Endothelial cell of umbilical vein (primary cell): ENCODE measurements at regions not wholly inside any gene's neighbourhood (a gene's known extent, or its start where the extent isn't known, plus 50 kb on each side); places are given as distances from the start of the nearest gene placed in this dataset.

ENCODE experiments used
- BruUV-seq: library from RNA; stranded (reverse); fragments of 400-500 nt; replicated peaks from 2 replicates; lab custom pipeline; 2021; lab: Mats Ljungman, UMichigan
- CTCF ChIA-PET: fragments of 300-600, 350-600 bp; sonication (Branson Sonifier 250); formaldehyde crosslinking; loops from one replicate; lab custom pipeline; 2021; ENCODE audit warnings: antibody characterized with exemption, inconsistent platforms; lab: Charles Lee
- POLR2A ChIA-PET: fragments of 300-600, 350-600 bp; sonication (Branson Sonifier 250); formaldehyde crosslinking; loops from one replicate; lab custom pipeline; 2021; ENCODE audit warnings: antibody characterized with exemption, inconsistent platforms; lab: Charles Lee
- DNase-seq: peaks from one replicate; pipeline ENCODE4 v3.0.0-alpha.2; 2011; ENCODE audit warnings: low read depth, low spot score
- FAIRE-seq: peaks from 2 replicates; lab custom pipeline; 2011; peaks lifted over from hg19 to GRCh38; lab: Jason Lieb, UNC
- H2AFZ ChIP-seq: 2 replicates; pipeline ENCODE4 v1.6.0; 2012; ENCODE audit warnings: low read depth, low read length, control low read depth, inconsistent platforms
- H3K27ac ChIP-seq: 2 replicates; pipeline ENCODE4 v1.5.1; 2011; ENCODE audit warnings: low read depth, mild to moderate bottlenecking, control low read depth, low read length, moderate library complexity; ENCODE audit not compliant: insufficient read depth
- H3K27me3 ChIP-seq, 2 experiments: 2 replicates each; pipeline versions ENCODE4 v1.6.0 to v1.6.1; 2011; ENCODE audit warnings: low read length in 2 of 2, mixed read lengths in 1 of 2; ENCODE audit not compliant: control insufficient read depth in 2 of 2, insufficient read depth in 2 of 2
- H3K36me3 ChIP-seq, 2 experiments: 2 replicates in 1 of 2; 3 replicates in 1 of 2; pipeline ENCODE4 v1.5.1; 2011; ENCODE audit warnings: low read length in 2 of 2, mild to moderate bottlenecking in 1 of 2, moderate library complexity in 1 of 2; ENCODE audit not compliant: control insufficient read depth in 2 of 2, insufficient read depth in 2 of 2; ENCODE audit errors: extremely low read depth in 1 of 2
- H3K4me1 ChIP-seq: 3 replicates; pipeline ENCODE4 v1.5.1; 2011; ENCODE audit warnings: mild to moderate bottlenecking, low read length; ENCODE audit not compliant: control insufficient read depth, insufficient read depth; ENCODE audit errors: extremely low read depth
- H3K4me2 ChIP-seq: 2 replicates; pipeline ENCODE4 v1.6.1; 2011; ENCODE audit warnings: low read length, control low read depth, mixed read lengths; ENCODE audit not compliant: insufficient read depth
- H3K4me3 ChIP-seq, 3 experiments: fragments of 200-600 bp in 1 of 3; sonication (generic), shearing (Covaris generic) in 1 of 3; replicated peaks in 1 of 3; 2 replicates each; pipeline ENCODE4 v1.5.1; 2011 to 2016; ENCODE audit warnings: control low read depth in 3 of 3, low read length in 3 of 3, mild to moderate bottlenecking in 2 of 3, inconsistent platforms in 1 of 3, low read depth in 1 of 3, moderate library complexity in 1 of 3; ENCODE audit not compliant: insufficient read depth in 1 of 3
- H3K79me2 ChIP-seq: 2 replicates; pipeline ENCODE4 v1.6.0; 2012; ENCODE audit warnings: low read length, inconsistent platforms; ENCODE audit not compliant: control insufficient read depth, insufficient read depth
- H3K9ac ChIP-seq: replicated peaks from 2 replicates; pipeline ENCODE3; 2011; ENCODE audit warnings: low read length, control low read depth; ENCODE audit not compliant: insufficient read depth; ENCODE audit errors: extremely low read depth
- H3K9me1 ChIP-seq: replicated peaks from 3 replicates; pipeline ENCODE4 v1.6.0; 2011; ENCODE audit warnings: mild to moderate bottlenecking, low read length; ENCODE audit not compliant: control insufficient read depth, insufficient read depth; ENCODE audit errors: extremely low read depth
- H3K9me3 ChIP-seq: replicated peaks from 2 replicates; pipeline ENCODE4 v1.5.1; 2012; ENCODE audit warnings: low read length, inconsistent platforms; ENCODE audit not compliant: control insufficient read depth, insufficient read depth
- H4K20me1 ChIP-seq: replicated peaks from 2 replicates; pipeline ENCODE3; 2011; ENCODE audit warnings: mild to moderate bottlenecking, low read length; ENCODE audit not compliant: control insufficient read depth, insufficient read depth; ENCODE audit errors: extremely low read depth
- EZH2 ChIP-seq: IDR thresholded peaks from 2 replicates; pipeline ENCODE4 v1.6.1; 2012; ENCODE audit warnings: borderline replicate concordance, low read depth, mild to moderate bottlenecking, moderate library complexity, low read length, inconsistent platforms; ENCODE audit not compliant: severe bottlenecking
- FOS ChIP-seq: IDR thresholded peaks from 2 replicates; pipeline ENCODE4 v1.6.1; 2011; ENCODE audit warnings: mild to moderate bottlenecking, low read length, moderate library complexity, borderline replicate concordance; ENCODE audit not compliant: insufficient read depth
- GATA2 ChIP-seq: IDR thresholded peaks from 2 replicates; pipeline ENCODE4 v1.7.0; 2011; ENCODE audit warnings: low read depth, mild to moderate bottlenecking, moderate library complexity, mixed read lengths, low read length; ENCODE audit not compliant: insufficient read length, insufficient read depth
- JUN ChIP-seq: IDR thresholded peaks from 2 replicates; pipeline ENCODE4 v1.6.1; 2011; ENCODE audit warnings: borderline replicate concordance, low read depth; ENCODE audit not compliant: insufficient read length, insufficient read depth
- MYC ChIP-seq: IDR thresholded peaks from one replicate; pipeline ENCODE4 v1.6.1; 2011; ENCODE audit warnings: mild to moderate bottlenecking, low read depth, low read length
- POLR2A ChIP-seq: IDR thresholded peaks from 2 replicates; pipeline ENCODE4 v1.6.1; 2012; ENCODE audit warnings: low read depth, mild to moderate bottlenecking, control low read depth, low read length
- dilution Hi-C: fragments of 300-500 bp; cut with MboI; formaldehyde crosslinking; loops from one replicate; pipeline ENCODE4 v1.15.0; 2019; ENCODE audit warnings: low sequenced_read_pairs; ENCODE audit not compliant: extremely low pct_ligation_motif_present
- intact Hi-C: fragments of 100-400 bp; cut with micrococcal nuclease; formaldehyde crosslinking; loops from one replicate; pipeline ENCODE4 v1.10.0; 2022
- TF ChIP-seq, protein P1 (sequence below), 2 donors: IDR thresholded peaks; 1 replicate in 1 of 2; 2 replicates in 1 of 2; pipeline ENCODE4 v1.5.1; 2011; ENCODE audit warnings: low read length in 2 of 2, mild to moderate bottlenecking in 2 of 2, moderate library complexity in 2 of 2, control low read depth in 1 of 2, inconsistent platforms in 1 of 2, low read depth in 1 of 2; ENCODE audit not compliant: insufficient read depth in 1 of 2; ENCODE audit errors: extremely low read depth in 1 of 2
- TF ChIP-seq, protein P2 (sequence below): IDR thresholded peaks from 2 replicates; pipeline ENCODE4 v1.6.1; 2011; ENCODE audit not compliant: insufficient read depth, insufficient read length

DNA sequence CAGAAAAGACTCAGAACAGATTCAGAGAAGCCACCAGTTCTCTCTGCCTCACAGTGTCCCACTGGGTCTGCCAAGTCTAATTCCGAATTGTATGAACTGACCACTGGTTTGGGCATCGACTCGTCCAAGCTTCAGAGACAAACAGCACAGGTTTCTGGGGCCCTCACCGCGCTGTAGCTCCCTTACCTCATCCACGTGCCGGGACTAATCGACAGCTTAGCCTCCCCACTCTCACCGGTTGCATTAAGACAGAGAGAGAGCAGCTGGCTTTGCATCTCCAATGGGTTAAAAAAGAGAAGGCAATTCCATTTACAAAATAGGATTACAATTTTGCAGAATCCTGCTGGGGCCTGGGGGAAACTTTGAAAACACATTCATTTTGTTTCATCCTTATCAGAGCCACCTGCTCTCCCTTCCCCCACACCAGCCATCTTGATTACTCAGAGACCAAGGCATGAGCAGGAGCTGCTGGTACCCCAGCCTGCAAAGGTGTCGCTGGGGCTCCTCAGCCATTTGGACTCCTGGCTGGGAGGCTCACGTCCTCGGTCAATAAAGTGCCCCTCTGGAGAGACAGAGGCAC is 95.3 kb upstream of the RPL38 start:
- CTCF ChIA-PET: no interaction called here
- Histone ChIP-seq H3K4me2 (no peak overlapping the region), H3K4me3 (no peak overlapping the region), H3K9me3 (peaks cover 5% of the 10 kb centered on the region), H3K27ac (no peak overlapping the region), H3K4me1 (no peaks in the 10 kb centered on the region), H2AFZ (no peak overlapping the region), H3K79me2 (no peaks in the 10 kb centered on the region), H4K20me1 (no peaks in the 10 kb centered on the region), H3K9ac (no peak overlapping the region), H3K36me3 (no peaks in the 10 kb centered on the region), H3K27me3 (no peaks in the 10 kb centered on the region), H3K9me1 (no peaks in the 10 kb centered on the region)
- DNase-seq (no peak), FAIRE-seq (no peak)
- TF ChIP-seq JUN (no peak), GATA2 (no peak), EZH2 (no peak), POLR2A (no peak), MYC (no peak), FOS (no peak)
- TF ChIP-seq, protein P1, sequence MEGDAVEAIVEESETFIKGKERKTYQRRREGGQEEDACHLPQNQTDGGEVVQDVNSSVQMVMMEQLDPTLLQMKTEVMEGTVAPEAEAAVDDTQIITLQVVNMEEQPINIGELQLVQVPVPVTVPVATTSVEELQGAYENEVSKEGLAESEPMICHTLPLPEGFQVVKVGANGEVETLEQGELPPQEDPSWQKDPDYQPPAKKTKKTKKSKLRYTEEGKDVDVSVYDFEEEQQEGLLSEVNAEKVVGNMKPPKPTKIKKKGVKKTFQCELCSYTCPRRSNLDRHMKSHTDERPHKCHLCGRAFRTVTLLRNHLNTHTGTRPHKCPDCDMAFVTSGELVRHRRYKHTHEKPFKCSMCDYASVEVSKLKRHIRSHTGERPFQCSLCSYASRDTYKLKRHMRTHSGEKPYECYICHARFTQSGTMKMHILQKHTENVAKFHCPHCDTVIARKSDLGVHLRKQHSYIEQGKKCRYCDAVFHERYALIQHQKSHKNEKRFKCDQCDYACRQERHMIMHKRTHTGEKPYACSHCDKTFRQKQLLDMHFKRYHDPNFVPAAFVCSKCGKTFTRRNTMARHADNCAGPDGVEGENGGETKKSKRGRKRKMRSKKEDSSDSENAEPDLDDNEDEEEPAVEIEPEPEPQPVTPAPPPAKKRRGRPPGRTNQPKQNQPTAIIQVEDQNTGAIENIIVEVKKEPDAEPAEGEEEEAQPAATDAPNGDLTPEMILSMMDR (IDR thresholded peaks at IDR 0.05; ENCODE audit: extremely low read depth in 1 of 2, insufficient read depth in 1 of 2, low read depth in 1 of 2, low read length in 2 of 2): no peak
- TF ChIP-seq, protein P2, sequence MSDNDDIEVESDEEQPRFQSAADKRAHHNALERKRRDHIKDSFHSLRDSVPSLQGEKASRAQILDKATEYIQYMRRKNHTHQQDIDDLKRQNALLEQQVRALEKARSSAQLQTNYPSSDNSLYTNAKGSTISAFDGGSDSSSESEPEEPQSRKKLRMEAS: no peak
- intact Hi-C loops (no loop called here), dilution Hi-C loops (no loop called here)
- POLR2A ChIA-PET: no interaction called here
- no TSS peak for BruUV-seq
